ENCODE measurements at regions not wholly inside any gene's neighbourhood (a gene's known extent, or its start where the extent isn't known, plus 50 kb on each side); places are given as distances from the start of the nearest gene placed in this dataset.
"Not testable (repeated sequence)": the region's sequence is repeated elsewhere in the genome, so short reads cannot be mapped to it uniquely, and the experiment has no call there.

DNA sequence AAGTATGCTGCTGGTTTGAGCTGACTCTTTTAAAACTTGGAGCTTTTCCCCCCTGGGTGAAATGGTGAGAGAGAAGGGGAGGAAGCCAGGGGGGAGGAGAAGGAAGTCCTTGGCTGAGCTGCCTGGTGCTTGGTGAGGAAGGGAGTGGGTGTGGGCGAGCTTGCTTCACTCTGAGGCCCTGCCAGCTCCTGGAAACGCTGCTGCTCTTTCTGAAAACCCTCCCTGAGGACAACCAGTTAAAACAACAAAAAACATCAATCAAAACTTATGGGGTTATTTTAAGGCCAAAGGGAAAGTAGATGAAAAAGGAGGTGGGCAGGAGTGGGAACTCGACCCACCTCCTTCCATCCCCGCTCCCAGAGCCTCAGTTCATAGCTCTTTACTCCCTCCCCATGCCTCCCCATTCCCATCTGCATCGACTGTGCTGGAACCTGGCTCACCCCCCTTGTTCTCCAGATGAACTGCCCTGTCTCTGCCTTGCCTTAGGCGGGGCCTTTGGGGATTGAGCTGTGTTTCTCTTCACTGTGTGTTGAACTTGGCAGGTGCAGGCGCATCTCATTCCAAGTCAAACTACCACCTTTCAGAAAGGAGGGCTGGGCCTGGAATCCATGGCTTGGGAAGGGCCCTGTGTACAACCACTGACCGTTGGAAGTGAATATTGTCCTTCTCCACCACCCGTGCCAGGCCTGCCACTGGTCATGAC, 166.1 kb downstream of the ZNF621 start:
- H3K4me3 ChIP-seq (ENCODE audit: low read depth, low read length), result no peak overlapping the region
- DNase-seq (ENCODE audit: low read depth), result no peak
- TF ChIP-seq, protein P1, sequence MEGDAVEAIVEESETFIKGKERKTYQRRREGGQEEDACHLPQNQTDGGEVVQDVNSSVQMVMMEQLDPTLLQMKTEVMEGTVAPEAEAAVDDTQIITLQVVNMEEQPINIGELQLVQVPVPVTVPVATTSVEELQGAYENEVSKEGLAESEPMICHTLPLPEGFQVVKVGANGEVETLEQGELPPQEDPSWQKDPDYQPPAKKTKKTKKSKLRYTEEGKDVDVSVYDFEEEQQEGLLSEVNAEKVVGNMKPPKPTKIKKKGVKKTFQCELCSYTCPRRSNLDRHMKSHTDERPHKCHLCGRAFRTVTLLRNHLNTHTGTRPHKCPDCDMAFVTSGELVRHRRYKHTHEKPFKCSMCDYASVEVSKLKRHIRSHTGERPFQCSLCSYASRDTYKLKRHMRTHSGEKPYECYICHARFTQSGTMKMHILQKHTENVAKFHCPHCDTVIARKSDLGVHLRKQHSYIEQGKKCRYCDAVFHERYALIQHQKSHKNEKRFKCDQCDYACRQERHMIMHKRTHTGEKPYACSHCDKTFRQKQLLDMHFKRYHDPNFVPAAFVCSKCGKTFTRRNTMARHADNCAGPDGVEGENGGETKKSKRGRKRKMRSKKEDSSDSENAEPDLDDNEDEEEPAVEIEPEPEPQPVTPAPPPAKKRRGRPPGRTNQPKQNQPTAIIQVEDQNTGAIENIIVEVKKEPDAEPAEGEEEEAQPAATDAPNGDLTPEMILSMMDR (IDR thresholded peaks at IDR 0.05; ENCODE audit: low read depth, low read length, missing control alignments), result no peak

DNA sequence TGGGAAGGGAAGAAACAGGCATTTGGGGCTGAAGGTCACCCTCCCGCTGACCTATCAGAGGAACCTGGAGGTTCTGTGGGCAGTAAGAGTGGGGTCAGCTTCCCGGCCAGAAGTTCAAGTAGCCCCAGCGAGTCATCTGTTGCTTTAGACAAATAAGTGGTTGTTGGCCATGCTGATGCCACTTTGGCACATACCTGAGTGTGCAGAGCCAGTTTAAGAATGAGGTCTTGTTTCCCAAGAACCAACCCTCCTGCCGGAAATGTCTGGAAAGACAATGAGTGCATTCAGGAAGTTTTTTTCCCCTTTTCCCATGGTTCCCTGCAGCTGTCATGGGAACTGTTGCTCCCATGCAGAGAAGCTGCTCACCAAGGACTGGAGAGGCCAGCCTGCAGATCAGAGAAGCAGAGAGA, 166.7 kb downstream of the ZNF621 start:
- no peak overlapping the region for H3K4me3 ChIP-seq (ENCODE audit: low read depth, low read length)
- no peak for DNase-seq (ENCODE audit: low read depth)

DNA sequence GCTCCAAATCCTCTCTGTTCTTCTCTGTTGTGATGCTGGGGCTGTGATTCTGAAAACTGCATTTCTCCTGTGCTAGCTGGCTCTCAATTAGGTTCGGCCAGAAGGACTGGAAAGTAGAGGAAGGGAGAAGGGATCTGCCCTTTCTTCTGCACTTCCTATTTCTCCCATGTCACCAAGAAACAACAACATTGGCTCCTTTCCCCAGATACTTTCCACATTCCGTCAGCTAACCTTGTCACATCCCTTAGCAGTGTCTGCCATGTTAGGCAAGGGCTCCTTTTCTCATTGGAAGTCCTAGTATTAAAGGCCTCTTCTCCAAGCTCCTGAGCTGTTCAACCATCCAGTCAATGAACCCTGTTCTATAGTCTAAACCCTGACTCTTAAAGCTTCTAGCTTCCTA, 171.1 kb downstream of the ZNF621 start:
- H3K4me3 ChIP-seq (ENCODE audit: low read depth, low read length), result no peak overlapping the region
- TF ChIP-seq, protein P1 (IDR thresholded peaks at IDR 0.05; ENCODE audit: low read depth, low read length, missing control alignments), result no peak

More for the DNA sequence above, 166.7 kb downstream of the ZNF621 start:
- TF ChIP-seq, protein P1 (IDR thresholded peaks at IDR 0.05; ENCODE audit: low read depth, low read length, missing control alignments), result no peak

DNA sequence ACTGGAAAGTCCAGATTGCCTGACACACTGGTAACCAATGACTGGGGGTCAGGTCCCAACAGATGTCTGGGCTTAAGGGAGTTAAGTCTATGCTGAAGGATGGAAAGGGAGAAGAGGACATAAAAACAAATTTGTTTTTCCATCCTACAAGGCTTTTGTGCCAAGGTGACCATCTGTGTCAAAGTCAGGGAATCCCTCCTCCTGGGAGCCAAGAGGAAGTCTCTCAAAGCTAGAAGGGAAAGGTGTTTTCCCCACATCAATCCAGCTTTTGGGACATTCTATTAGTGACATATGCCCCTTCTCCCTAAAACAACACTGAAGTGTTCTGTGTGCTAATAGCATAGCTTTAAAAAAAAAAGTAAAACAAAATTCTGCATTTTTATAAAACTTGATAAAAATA, 173.9 kb downstream of the ZNF621 start:
- H3K4me3 ChIP-seq (ENCODE audit: low read depth, low read length); DNase-seq (ENCODE audit: low read depth): not testable (repeated sequence)

More for the DNA sequence above, 171.1 kb downstream of the ZNF621 start:
- DNase-seq (ENCODE audit: low read depth), result no peak

DNA sequence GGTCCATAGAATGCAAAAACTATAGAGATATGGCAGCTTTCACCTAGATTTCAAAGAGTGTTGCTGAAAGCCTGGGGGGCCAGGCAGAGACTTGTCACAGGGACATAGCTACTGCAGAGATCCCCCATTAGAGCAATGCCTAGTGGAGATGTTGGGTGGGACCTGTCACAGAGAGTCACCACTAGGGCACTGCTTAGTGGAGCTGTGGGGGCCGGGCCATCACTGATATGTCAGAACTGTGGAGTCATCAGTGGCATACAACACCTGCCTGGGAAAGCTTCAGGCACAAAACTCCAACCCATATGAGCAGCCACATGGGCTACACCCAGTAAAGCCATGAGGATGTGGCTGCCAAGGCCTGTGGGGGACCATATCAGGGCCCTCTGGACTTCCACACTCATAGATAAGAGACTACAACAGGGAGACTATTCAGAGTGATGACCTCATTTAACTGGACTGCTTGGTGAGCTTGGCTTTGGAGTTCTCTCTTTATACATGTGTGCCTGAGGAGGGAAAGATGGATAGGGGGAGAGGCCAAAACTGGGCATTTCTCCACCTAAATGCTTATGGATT, 176.3 kb downstream of the ZNF621 start:
- TF ChIP-seq, protein P1 (IDR thresholded peaks at IDR 0.05; ENCODE audit: low read depth, low read length, missing control alignments), result no peak
- H3K4me3 ChIP-seq (ENCODE audit: low read depth, low read length), result no peak overlapping the region
- DNase-seq (ENCODE audit: low read depth), result no peak

DNA sequence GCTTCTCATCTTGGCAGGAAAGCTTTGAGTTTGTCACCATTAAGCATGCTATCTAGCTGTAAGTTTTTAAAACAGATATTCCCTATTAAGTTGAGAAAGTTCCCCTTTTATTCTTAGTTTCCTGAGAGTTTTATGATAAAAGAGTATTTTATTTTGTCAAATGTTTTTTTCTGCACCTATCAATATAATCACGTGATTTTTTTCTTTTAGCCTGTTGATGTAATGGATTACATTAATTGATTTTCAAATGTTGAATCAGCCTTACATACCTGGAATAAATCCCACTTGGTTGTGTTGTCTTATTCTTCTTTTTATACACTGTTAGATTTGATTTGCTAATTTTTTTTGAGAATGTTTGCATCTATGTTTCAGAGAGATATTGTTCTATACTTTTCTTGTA, 179.5 kb downstream of the ZNF621 start:
- TF ChIP-seq, protein P1 (IDR thresholded peaks at IDR 0.05; ENCODE audit: low read depth, low read length, missing control alignments), result no peak
- no peak overlapping the region for H3K4me3 ChIP-seq (ENCODE audit: low read depth, low read length)
- DNase-seq (ENCODE audit: low read depth), result no peak

DNA sequence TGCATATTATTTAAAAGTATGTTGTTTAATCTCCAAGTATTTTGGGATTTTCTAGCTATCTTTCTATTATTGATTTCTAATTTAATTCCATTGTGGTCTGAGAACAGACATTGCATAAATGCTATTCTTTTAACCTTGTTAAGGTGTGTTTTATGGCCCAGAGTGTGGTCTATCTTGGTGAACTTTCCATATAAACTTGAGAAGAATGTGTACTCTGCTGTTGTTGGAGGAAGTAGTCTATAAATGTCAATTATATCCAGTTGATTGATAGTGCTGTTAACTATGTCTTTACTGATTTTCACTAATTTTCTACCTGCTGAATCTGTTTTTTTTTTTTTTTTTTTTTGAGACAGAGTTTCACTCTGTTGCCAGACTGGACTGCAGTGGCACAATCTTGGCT, 180.9 kb downstream of the ZNF621 start:
- no peak overlapping the region for H3K4me3 ChIP-seq (ENCODE audit: low read depth, low read length)
- no peak for DNase-seq (ENCODE audit: low read depth)
- TF ChIP-seq, protein P1 (IDR thresholded peaks at IDR 0.05; ENCODE audit: low read depth, low read length, missing control alignments), result no peak

Measured in GM12864 (cell line).